T-helper 17 cell (primary cell): ENCODE measurements at regions not wholly inside any gene's neighbourhood (a gene's known extent, or its start where the extent isn't known, plus 50 kb on each side); places are given as distances from the start of the nearest gene placed in this dataset.
"Not testable (repeated sequence)": the region's sequence is repeated elsewhere in the genome, so short reads cannot be mapped to it uniquely, and the experiment has no call there.

ENCODE experiments used
- ATAC-seq: fragments of 150-1000 bp; cut with Tn5 transposase; 2 replicates; pipeline ENCODE4 v1.10.0; 2021; ENCODE audit warnings: mild to moderate bottlenecking, moderate library complexity
- DNase-seq, 3 donors: peaks; one replicate each; pipeline versions ENCODE4 v3.0.0 to v3.0.0-alpha.2; 2020 to 2021
- H3K9me3 ChIP-seq: one replicate; pipeline ENCODE4 v1.7.0; 2013; ENCODE audit warnings: low read length, mild to moderate bottlenecking; ENCODE audit not compliant: control insufficient read depth, poor library complexity, severe bottlenecking
- H3K27ac Mint-ChIP-seq: one replicate; pipeline ENCODE4 v1.8.0; 2022; ENCODE audit warnings: mild to moderate bottlenecking, moderate library complexity, mixed read lengths
- H3K27me3 Mint-ChIP-seq: one replicate; pipeline ENCODE4 v1.8.0; 2022; ENCODE audit warnings: mixed read lengths
- H3K36me3 Mint-ChIP-seq: one replicate; pipeline ENCODE4 v1.8.0; 2022; ENCODE audit warnings: low read depth, mixed read lengths
- H3K4me1 Mint-ChIP-seq: one replicate; pipeline ENCODE4 v1.8.0; 2022; ENCODE audit warnings: mild to moderate bottlenecking, mixed read lengths
- H3K4me3 Mint-ChIP-seq: one replicate; pipeline ENCODE4 v1.8.0; 2022; ENCODE audit warnings: mild to moderate bottlenecking, moderate library complexity, mixed read lengths

DNA sequence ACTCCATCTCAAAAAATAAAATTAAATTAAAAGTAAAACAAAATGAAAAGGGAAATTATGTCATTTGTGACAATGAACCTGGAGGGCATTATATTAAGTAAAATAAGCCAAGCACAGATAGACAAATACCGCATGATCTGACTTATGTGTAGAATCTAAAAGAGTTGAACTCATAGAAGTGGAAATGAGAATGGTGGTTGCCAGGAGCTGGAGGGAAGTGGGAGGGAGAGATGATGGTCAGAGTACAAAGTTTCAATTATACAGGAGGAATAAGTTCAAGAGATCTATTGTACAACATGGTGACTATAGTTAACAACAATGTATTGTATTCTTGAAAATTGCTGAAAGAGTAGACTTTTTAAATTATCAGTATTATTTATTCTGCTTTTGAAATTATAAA is 183.4 kb downstream of the ID4 start:
- ATAC-seq, result no peak
- no peak overlapping the region for H3K4me3 Mint-ChIP-seq
- DNase-seq, result no peak
- H3K27me3 Mint-ChIP-seq, result peaks cover 15% of the 10 kb centered on the region
- no peaks in the 10 kb centered on the region for H3K36me3 Mint-ChIP-seq
- no peak overlapping the region for H3K27ac Mint-ChIP-seq
- no peaks in the 10 kb centered on the region for H3K9me3 ChIP-seq
- H3K4me1 Mint-ChIP-seq, result peaks cover 7% of the 10 kb centered on the region

DNA sequence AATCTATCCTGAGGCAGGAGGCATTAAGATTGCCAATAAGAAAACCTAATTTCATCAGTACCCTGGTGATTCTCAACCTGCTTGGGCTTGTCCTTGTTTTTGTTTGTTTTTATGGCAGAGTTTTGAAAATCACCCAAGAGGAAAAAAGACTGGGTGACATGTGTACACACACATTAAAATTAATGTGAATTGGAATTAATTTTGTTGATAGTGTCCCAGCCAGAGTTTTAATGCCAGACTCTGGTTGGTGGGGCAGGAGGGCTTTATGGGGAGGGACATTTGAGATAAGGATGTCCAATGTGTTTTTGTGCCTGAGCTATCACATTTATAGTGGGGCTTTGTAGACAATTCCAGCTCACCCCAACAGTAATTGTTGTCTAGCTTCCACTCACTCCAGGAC is 184.6 kb downstream of the ID4 start:
- ATAC-seq (no peak), DNase-seq (no peak)
- H3K27ac Mint-ChIP-seq, result no peak overlapping the region
- peaks cover 2% of the 10 kb centered on the region for H3K36me3 Mint-ChIP-seq
- no peaks in the 10 kb centered on the region for H3K9me3 ChIP-seq
- H3K4me3 Mint-ChIP-seq, result no peak overlapping the region
- peaks cover 14% of the 10 kb centered on the region for H3K27me3 Mint-ChIP-seq
- H3K4me1 Mint-ChIP-seq, result peaks cover 7% of the 10 kb centered on the region

DNA sequence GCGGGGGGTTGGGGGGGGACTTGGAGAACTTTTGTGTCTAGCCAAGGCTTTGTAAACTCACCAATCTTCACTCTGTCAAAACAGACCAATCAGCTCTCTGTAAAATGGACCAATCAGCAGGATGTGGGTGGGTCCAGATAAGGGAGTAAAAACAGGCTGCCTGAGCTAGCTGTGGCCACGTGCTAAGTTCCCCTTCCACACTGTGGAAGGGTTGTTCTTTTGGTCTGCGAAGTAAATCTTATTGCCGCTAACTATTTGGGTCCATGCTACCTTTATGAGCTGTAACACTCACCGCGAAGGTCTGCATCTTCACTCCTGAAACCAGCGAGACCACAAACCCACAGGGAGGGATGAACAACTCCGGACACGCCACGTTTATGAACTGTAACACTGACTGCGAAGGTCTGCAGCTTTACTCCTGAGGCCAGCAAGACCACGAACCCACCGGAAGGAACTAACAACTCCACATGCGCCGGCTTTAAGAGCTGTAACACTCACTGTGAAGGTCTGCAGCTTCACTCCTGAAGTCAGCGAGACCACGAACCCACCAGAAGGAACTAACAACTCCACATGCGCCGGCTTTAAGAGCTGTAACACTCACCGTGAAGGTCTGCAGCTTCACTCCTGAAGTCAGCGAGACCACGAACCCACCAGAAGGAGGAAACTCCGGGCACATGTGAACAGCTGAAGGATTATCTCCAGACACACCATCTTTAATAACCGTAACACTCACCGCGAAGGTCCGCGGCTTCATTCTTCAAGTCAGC is 186.6 kb downstream of the ID4 start:
- peak overlapping the region; percentile 87 for H3K4me3 Mint-ChIP-seq
- not testable (repeated sequence) for H3K4me1 Mint-ChIP-seq, H3K9me3 ChIP-seq, DNase-seq, H3K36me3 Mint-ChIP-seq
- peak; percentile 55 for ATAC-seq
- peak overlapping the region; percentile 59 for H3K27ac Mint-ChIP-seq
- peaks cover 26% of the 10 kb centered on the region for H3K27me3 Mint-ChIP-seq

DNA sequence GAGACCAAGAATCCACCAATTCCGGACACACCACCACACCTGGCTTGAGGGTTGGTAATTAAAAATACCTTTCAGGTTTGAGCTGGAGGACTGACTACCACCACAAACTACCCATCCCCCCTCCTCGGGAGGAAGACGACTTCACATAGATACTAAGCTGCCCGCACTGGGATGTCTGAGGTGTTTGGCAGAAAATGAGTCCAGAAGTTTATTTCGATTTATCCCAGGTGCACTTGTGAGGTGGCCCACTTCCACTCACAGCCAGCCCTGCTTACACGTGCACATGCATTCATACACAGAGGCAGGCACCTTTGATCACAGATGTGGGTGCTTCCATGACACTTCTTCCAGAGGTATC is 187.1 kb downstream of the ID4 start:
- no peaks in the 10 kb centered on the region for H3K9me3 ChIP-seq
- peaks cover 2% of the 10 kb centered on the region for H3K36me3 Mint-ChIP-seq
- DNase-seq (no peak), ATAC-seq (no peak)
- H3K4me1 Mint-ChIP-seq, result peaks cover 7% of the 10 kb centered on the region
- H3K27me3 Mint-ChIP-seq, result peaks cover 26% of the 10 kb centered on the region
- peak overlapping the region; percentile 59 for H3K27ac Mint-ChIP-seq
- H3K4me3 Mint-ChIP-seq, result peak overlapping the region; percentile 87

DNA sequence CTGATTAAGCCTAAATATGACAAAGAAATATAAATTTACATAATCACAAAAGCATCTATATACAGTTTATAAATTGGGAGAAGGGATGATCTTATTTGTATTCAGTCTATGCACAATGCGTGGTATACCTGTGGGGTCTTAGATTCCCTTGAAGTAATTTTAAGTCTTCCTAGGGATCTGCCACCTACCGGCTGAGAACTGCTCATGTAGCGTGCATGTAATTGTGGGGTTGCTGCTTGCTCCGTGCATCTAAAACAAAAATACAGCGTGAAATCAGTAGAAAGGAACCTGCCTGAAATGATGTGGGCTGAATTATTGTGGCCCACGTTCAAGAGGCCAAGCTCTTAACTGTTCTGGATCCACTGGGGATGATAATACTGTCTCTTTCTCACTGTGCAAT is 187.3 kb downstream of the MBOAT1 start:
- Mint-ChIP-seq H3K4me1 (peaks cover 7% of the 10 kb centered on the region), H3K36me3 (peaks cover 3% of the 10 kb centered on the region), H3K27ac (peak overlapping the region; percentile 59), H3K4me3 (peak overlapping the region; percentile 87), H3K27me3 (peaks cover 32% of the 10 kb centered on the region)
- ATAC-seq (no peak), DNase-seq (no peak)
- H3K9me3 ChIP-seq, result no peaks in the 10 kb centered on the region

DNA sequence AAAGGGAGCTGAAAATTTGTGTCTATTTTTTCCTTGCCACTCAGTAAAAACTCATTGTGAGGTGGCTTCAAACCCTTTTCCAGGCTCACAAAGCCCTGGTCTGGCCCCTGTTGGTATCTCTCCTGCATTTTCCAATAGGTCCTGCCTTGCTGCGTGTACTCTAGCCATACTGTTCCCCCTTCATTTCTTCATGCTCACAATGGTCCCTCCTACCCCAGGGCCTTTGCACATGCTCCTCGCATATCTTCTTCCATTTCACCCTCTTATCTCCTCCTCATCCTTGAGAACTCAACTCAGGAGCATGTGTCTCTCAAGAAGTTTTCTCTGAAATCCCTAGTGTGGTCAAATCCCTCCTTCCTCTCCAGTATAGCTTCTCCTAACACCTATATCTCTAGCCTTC is 186.6 kb downstream of the MBOAT1 start:
- Mint-ChIP-seq H3K27ac (no peak overlapping the region), H3K4me1 (peaks cover 7% of the 10 kb centered on the region), H3K27me3 (peaks cover 39% of the 10 kb centered on the region), H3K36me3 (peaks cover 3% of the 10 kb centered on the region), H3K4me3 (no peak overlapping the region)
- DNase-seq (no peak), ATAC-seq (no peak)
- no peaks in the 10 kb centered on the region for H3K9me3 ChIP-seq

DNA sequence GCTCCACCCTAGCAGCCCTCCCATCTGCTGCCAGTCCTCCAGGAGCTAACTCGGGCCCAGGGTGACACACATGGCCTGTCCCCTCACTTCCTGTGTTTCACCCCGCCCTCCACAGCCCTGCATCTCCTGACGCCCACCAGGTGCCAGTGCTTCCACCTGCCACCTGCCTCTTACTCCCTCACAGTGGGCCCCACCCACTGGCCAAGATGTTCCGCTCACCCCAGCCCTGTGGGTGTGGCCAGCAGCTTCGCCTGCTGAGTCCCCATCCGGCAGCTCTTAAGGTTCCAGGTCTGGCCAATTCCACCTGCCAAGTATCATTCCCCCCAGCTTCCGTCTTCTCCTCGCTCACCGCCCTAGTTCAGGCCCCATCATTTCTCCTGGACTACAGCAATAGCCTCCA is 184.1 kb downstream of the MBOAT1 start:
- ATAC-seq (no peak), DNase-seq (no peak)
- Mint-ChIP-seq H3K27ac (no peak overlapping the region), H3K36me3 (peaks cover 3% of the 10 kb centered on the region), H3K4me3 (no peak overlapping the region), H3K27me3 (peaks cover 47% of the 10 kb centered on the region), H3K4me1 (peaks cover 7% of the 10 kb centered on the region)
- no peaks in the 10 kb centered on the region for H3K9me3 ChIP-seq

DNA sequence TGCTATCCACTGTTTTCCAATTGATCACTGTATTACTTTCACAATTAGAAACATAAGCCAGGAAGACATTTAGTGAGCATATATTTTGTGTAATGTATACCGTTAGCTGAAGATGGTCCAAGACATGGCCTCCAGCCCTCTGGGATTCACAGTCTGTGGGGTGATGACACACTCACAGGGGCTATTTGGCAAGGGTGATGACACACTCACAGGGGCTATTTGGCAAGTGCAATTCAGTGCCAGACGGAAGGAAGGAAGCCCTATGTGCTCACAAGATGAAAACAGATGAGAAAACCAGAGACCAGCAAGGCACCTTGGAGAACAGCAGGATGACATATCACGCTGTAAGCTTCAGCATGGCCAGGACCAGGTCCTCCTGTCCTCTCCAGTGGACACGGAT is 183.7 kb downstream of the MBOAT1 start:
- H3K36me3 Mint-ChIP-seq, result peaks cover 3% of the 10 kb centered on the region
- no peaks in the 10 kb centered on the region for H3K9me3 ChIP-seq
- H3K27ac Mint-ChIP-seq, result no peak overlapping the region
- ATAC-seq (no peak), DNase-seq (no peak)
- no peak overlapping the region for H3K4me3 Mint-ChIP-seq
- peaks cover 7% of the 10 kb centered on the region for H3K4me1 Mint-ChIP-seq
- peaks cover 51% of the 10 kb centered on the region for H3K27me3 Mint-ChIP-seq

DNA sequence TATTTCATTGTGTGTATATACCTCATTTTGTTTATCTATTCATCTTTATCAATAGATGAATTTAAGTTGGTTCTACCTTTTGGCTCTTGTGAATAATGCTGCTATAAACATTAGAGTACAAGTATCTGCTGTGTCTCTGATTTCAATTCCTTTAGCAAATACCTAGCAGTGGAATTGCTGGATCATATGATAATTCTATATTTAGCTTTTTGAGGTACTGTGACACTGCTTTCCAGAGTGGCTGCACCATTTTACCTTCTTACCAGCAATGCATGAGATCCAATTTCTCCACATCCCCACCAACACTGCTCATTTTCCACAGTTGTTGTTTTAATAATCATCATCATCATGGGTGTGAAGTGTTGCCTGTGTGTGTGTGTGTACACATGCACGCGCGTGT is 182.3 kb downstream of the MBOAT1 start:
- no peaks in the 10 kb centered on the region for H3K4me1 Mint-ChIP-seq
- no peak overlapping the region for H3K4me3 Mint-ChIP-seq
- DNase-seq (no peak), ATAC-seq (no peak)
- H3K27me3 Mint-ChIP-seq, result peaks cover 54% of the 10 kb centered on the region
- H3K27ac Mint-ChIP-seq, result no peak overlapping the region
- no peaks in the 10 kb centered on the region for H3K9me3 ChIP-seq
- H3K36me3 Mint-ChIP-seq, result peaks cover 3% of the 10 kb centered on the region

DNA sequence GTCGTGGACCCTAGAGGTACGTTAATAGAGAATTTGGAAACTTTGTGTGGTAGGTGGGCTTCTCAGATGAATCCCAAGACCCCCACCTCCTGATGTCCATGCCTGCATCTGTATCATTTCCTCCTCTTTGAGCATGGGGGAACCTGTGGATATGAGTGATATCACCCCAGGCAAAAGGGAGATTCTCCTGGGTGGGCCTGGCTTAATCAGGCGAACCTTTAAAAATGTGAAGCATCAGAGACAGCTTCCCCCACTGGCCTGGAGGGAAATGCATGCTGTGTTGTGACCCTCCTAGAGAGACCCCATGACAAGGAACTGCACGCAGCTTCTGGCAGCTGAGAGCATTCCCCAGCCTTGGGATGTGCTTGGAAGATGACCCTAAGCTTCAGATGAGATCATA is 180.9 kb downstream of the MBOAT1 start:
- DNase-seq (no peak), ATAC-seq (no peak)
- Mint-ChIP-seq H3K27ac (no peak overlapping the region), H3K4me3 (no peak overlapping the region), H3K36me3 (peaks cover 3% of the 10 kb centered on the region), H3K4me1 (no peaks in the 10 kb centered on the region), H3K27me3 (peaks cover 62% of the 10 kb centered on the region)
- H3K9me3 ChIP-seq, result no peaks in the 10 kb centered on the region

DNA sequence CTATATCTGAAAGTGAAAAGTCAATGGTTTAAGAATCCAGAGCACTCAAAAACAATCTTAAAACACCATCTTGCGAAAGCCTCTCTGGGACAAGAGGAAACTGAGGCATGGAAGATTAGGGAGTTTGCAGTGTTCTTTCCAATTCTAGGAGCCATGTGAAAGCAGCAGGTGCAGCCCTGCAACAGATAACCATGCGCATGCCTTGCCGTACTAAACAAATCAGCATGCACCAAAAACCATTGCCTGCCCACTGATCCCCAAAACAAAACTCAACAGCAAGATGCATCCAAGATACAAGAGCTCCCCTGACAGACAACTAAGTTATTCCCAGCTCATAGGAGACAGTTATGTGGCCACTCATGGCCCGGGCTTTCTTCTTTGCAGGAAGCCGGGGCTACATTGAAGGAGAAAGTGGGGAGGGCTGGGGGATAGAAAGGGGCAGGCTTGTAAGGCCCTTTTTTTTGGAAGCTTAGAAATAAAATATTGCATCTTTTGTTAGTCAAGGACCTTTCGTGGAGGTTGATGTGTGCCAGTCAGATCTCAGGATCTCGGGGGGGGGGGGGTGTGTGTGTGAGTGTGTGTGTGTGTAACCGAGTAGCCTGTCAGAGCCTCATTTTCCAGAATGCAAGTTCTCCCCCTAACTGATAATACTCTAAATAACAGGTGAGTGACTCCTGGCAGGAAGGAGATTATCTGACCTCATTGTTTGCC is 178.4 kb downstream of the MBOAT1 start:
- peaks cover 3% of the 10 kb centered on the region for H3K36me3 Mint-ChIP-seq
- no peak for DNase-seq
- no peaks in the 10 kb centered on the region for H3K4me1 Mint-ChIP-seq
- no peaks in the 10 kb centered on the region for H3K9me3 ChIP-seq
- H3K27me3 Mint-ChIP-seq, result peaks cover 45% of the 10 kb centered on the region
- no peak for ATAC-seq
- H3K4me3 Mint-ChIP-seq, result no peak overlapping the region
- no peak overlapping the region for H3K27ac Mint-ChIP-seq

DNA sequence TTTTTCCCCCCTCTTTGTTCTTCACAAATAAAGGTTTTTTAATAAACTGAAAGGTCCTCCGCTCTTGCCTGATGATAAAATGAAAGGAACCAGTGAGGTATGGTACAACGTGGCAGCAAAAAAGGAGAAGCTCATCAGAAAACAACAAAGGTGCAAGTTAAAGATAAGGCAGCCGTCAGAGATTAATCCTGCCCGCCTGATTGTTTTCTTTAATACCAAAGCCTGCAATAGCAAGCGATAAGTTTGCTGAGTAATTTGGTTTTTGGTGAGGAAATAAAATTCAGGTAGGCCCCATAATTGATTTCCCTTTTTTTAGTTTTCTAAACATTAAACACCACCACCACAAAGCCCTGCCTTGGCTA is 177.9 kb downstream of the MBOAT1 start:
- Mint-ChIP-seq H3K36me3 (peaks cover 3% of the 10 kb centered on the region), H3K27ac (no peak overlapping the region), H3K4me3 (no peak overlapping the region), H3K27me3 (peaks cover 44% of the 10 kb centered on the region), H3K4me1 (no peaks in the 10 kb centered on the region)
- H3K9me3 ChIP-seq, result no peaks in the 10 kb centered on the region
- DNase-seq (no peak), ATAC-seq (no peak)

DNA sequence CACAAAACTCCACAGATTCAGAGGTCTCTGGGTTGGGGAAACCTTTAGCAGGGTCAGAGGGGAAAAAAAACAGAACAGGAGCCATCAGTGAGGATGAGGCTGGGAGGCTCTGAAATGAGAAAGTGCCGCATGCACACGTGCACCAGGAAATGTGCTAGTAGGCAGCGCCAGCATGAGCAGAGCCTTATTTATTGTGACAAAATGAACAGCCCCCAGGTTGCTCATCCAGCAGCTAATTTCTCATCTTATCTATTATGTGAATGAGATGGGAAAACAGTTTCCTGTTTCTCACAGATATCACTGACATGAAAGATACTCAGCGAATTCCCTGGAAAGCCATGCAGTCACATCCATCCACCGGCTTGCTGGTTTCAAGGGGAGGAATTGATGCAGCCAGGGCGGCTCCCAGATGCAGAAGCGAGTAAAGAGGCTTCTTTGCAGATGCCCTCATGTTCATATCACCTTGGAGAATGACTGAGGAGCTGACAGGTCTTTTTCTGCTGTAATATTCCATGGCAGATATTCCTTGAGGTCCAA is 176.1 kb downstream of the MBOAT1 start:
- no peaks in the 10 kb centered on the region for H3K9me3 ChIP-seq
- Mint-ChIP-seq H3K4me3 (no peak overlapping the region), H3K4me1 (no peaks in the 10 kb centered on the region), H3K27me3 (peaks cover 30% of the 10 kb centered on the region), H3K27ac (no peak overlapping the region), H3K36me3 (peaks cover 2% of the 10 kb centered on the region)
- DNase-seq (no peak), ATAC-seq (no peak)
